Neural cell (in vitro differentiated cells): ENCODE measurements at regions not wholly inside any gene's neighbourhood (a gene's known extent, or its start where the extent isn't known, plus 50 kb on each side); places are given as distances from the start of the nearest gene placed in this dataset.

Source experiments
- H2AFZ ChIP-seq: fragments of 200-600, 300-800 bp; sonication (generic), shearing (Covaris generic); 2 replicates; pipeline ENCODE4 v1.6.0; 2014; ENCODE audit warnings: low read depth, mild to moderate bottlenecking, antibody characterized with exemption, low read length, moderate library complexity
- H3F3A ChIP-seq: fragments of 200-600 bp; shearing (Covaris generic); 2 replicates; pipeline ENCODE4 v1.6.1; 2016; ENCODE audit warnings: mild to moderate bottlenecking, moderate library complexity, mixed read lengths, antibody characterized with exemption, low read length; ENCODE audit not compliant: insufficient read depth, poor library complexity, severe bottlenecking
- H3K27ac ChIP-seq: fragments of 200-600, 300-800 bp; sonication (generic), shearing (Covaris generic); 2 replicates; pipeline ENCODE4 v1.5.1; 2014; ENCODE audit warnings: mild to moderate bottlenecking, low read length, moderate library complexity
- H3K27me3 ChIP-seq: fragments of 300-800, 200-600 bp; sonication (generic), shearing (Covaris generic); 2 replicates; pipeline ENCODE4 v1.6.0; 2014; ENCODE audit warnings: mild to moderate bottlenecking, low read depth, low read length, moderate library complexity; ENCODE audit not compliant: insufficient read depth
- H3K36me3 ChIP-seq: fragments of 300-800, 200-600 bp; sonication (generic), shearing (Covaris generic); 2 replicates; pipeline ENCODE4 v1.5.1; 2014; ENCODE audit warnings: mild to moderate bottlenecking, antibody characterized with exemption, low read length, moderate library complexity; ENCODE audit not compliant: insufficient read depth
- H3K4me2 ChIP-seq: fragments of 300-800, 200-600 bp; sonication (generic), shearing (Covaris generic); 2 replicates; pipeline ENCODE4 v1.6.0; 2014; ENCODE audit warnings: mild to moderate bottlenecking, low read length
- H3K4me3 ChIP-seq: fragments of 300-800, 200-600 bp; sonication (generic), shearing (Covaris generic); 2 replicates; pipeline ENCODE4 v1.5.1; 2014; ENCODE audit warnings: mild to moderate bottlenecking, low read length, moderate library complexity
- H3K79me2 ChIP-seq: fragments of 200-600 bp; shearing (Covaris generic); replicated peaks from 2 replicates; pipeline ENCODE4 v1.6.0; 2014; ENCODE audit warnings: mild to moderate bottlenecking, low read length, moderate library complexity; ENCODE audit not compliant: insufficient read depth
- H3K9ac ChIP-seq: fragments of 300-800, 200-600 bp; sonication (generic), shearing (Covaris generic); 2 replicates; pipeline ENCODE4 v1.6.1; 2016; ENCODE audit warnings: mild to moderate bottlenecking, low read length, mixed read lengths
- H3K9me2 ChIP-seq: fragments of 200-600 bp; shearing (Covaris generic); 2 replicates; pipeline ENCODE4 v1.6.1; 2016; ENCODE audit warnings: mild to moderate bottlenecking, low read length, mixed read lengths; ENCODE audit not compliant: insufficient read depth
- H3K9me3 ChIP-seq: fragments of 200-600, 300-800 bp; sonication (generic), shearing (Covaris generic); 2 replicates; pipeline ENCODE4 v1.6.1; 2016; ENCODE audit warnings: mild to moderate bottlenecking, mixed run types, low read length, moderate library complexity, mixed read lengths
- H4K20me1 ChIP-seq: fragments of 200-600 bp; shearing (Covaris generic); 2 replicates; pipeline ENCODE4 v1.6.1; 2016; ENCODE audit warnings: mild to moderate bottlenecking, mixed run types; ENCODE audit not compliant: insufficient read depth
- CTCF ChIP-seq: fragments of 450-650 bp; IDR thresholded peaks from 2 replicates; pipeline ENCODE4 v1.5.1; 2014; ENCODE audit warnings: antibody characterized with exemption, mild to moderate bottlenecking, moderate library complexity; ENCODE audit not compliant: poor library complexity, severe bottlenecking
- EP300 ChIP-seq: fragments of 450-650 bp; conservative IDR thresholded peaks from 2 replicates; pipeline ENCODE4 v1.6.1; 2014; ENCODE audit warnings: antibody characterized with exemption, mild to moderate bottlenecking, moderate library complexity; ENCODE audit not compliant: poor library complexity, severe bottlenecking
- EZH2 ChIP-seq: fragments of 200-600, 300-800 bp; shearing (Covaris generic), sonication (generic); IDR thresholded peaks from 2 replicates; pipeline ENCODE4 v1.6.1; 2014; ENCODE audit warnings: antibody characterized with exemption, low read length, borderline replicate concordance, mild to moderate bottlenecking; ENCODE audit not compliant: insufficient read depth, poor library complexity, severe bottlenecking
- MXI1 ChIP-seq: fragments of 450-650 bp; conservative IDR thresholded peaks from 2 replicates; pipeline ENCODE4 v1.6.1; 2014; ENCODE audit warnings: antibody characterized with exemption, mild to moderate bottlenecking; ENCODE audit not compliant: poor library complexity, severe bottlenecking
- POLR2AphosphoS5 ChIP-seq: IDR thresholded peaks from 2 replicates; pipeline ENCODE4 v1.6.1; 2012
- RAD21 ChIP-seq: fragments of 450-650 bp; conservative IDR thresholded peaks from 2 replicates; pipeline ENCODE4 v1.6.1; 2014; ENCODE audit warnings: antibody characterized with exemption, mild to moderate bottlenecking, moderate library complexity
- REST ChIP-seq: IDR thresholded peaks from 2 replicates; pipeline ENCODE4 v1.6.1; 2012; ENCODE audit warnings: borderline replicate concordance
- SMC3 ChIP-seq: fragments of 450-650 bp; conservative IDR thresholded peaks from 2 replicates; pipeline ENCODE4 v1.6.1; 2014; ENCODE audit warnings: antibody characterized with exemption, mild to moderate bottlenecking, moderate library complexity; ENCODE audit not compliant: poor library complexity
- TAF1 ChIP-seq: IDR thresholded peaks from 2 replicates; pipeline ENCODE4 v1.6.1; 2012; ENCODE audit warnings: low read depth

GRCh38 chr22:48218889-48219420 is 1456.5 kb downstream of the TBC1D22A start:
- no peak overlapping the region for H3K4me2 ChIP-seq
- H3K36me3 ChIP-seq: no peaks in the 10 kb centered on the region
- H3K9me3 ChIP-seq: no peaks in the 10 kb centered on the region
- H3K27me3 ChIP-seq: no peaks in the 10 kb centered on the region
- H3K27ac ChIP-seq: no peak overlapping the region
- no peaks in the 10 kb centered on the region for H3K79me2 ChIP-seq
- no peak for TF ChIP-seq CTCF
- TF ChIP-seq POLR2AphosphoS5: no peak
- TF ChIP-seq RAD21: no peak
- no peak for TF ChIP-seq EZH2
- no peak for TF ChIP-seq MXI1
- TF ChIP-seq EP300: no peak
- no peak for TF ChIP-seq REST
- TF ChIP-seq TAF1: no peak
- TF ChIP-seq SMC3: no peak
- no peaks in the 10 kb centered on the region for H3K9me2 ChIP-seq
- no peak overlapping the region for H3K4me3 ChIP-seq
- no peaks in the 10 kb centered on the region for H3F3A ChIP-seq
- H4K20me1 ChIP-seq: no peaks in the 10 kb centered on the region
- no peak overlapping the region for H2AFZ ChIP-seq
- H3K9ac ChIP-seq: no peak overlapping the region

- no peak overlapping the region for H3K4me2 ChIP-seq
- no peaks in the 10 kb centered on the region for H3K9me3 ChIP-seq
- H3K4me3 ChIP-seq: no peak overlapping the region
- H3K9ac ChIP-seq: no peak overlapping the region
- H3K36me3 ChIP-seq: no peaks in the 10 kb centered on the region
- H3K79me2 ChIP-seq: no peaks in the 10 kb centered on the region
- TF ChIP-seq RAD21: no peak
- TF ChIP-seq REST: no peak
- no peak for TF ChIP-seq CTCF
- TF ChIP-seq POLR2AphosphoS5: no peak
- no peak for TF ChIP-seq MXI1
- no peak for TF ChIP-seq EZH2
- TF ChIP-seq SMC3: no peak
- no peak for TF ChIP-seq EP300
- no peaks in the 10 kb centered on the region for H3K9me2 ChIP-seq
- no peaks in the 10 kb centered on the region for H3K27me3 ChIP-seq
- H2AFZ ChIP-seq: no peak overlapping the region
- no peaks in the 10 kb centered on the region for H4K20me1 ChIP-seq
- H3K27ac ChIP-seq: no peak overlapping the region
- H3F3A ChIP-seq: no peaks in the 10 kb centered on the region
Observed at GRCh38 chr22:48217596-48217995, 1455.1 kb downstream of the TBC1D22A start.
